Ovary (tissue), 7 donors: ENCODE measurements at regions not wholly inside any gene's neighbourhood (a gene's known extent, or its start where the extent isn't known, plus 50 kb on each side); places are given as distances from the start of the nearest gene placed in this dataset.

Experiments used
- DNase-seq, 5 donors: peaks; one replicate each; pipeline ENCODE4 v3.0.0-alpha.2; 2019 to 2020
- H3K27ac ChIP-seq, 2 donors: fragments of 200-600 bp; one replicate each; pipeline versions ENCODE4 v1.5.1 to v1.8.0; 2019 to 2022
- H3K27me3 ChIP-seq: fragments of 200-600 bp; one replicate; pipeline ENCODE4 v1.8.0; 2022
- H3K36me3 ChIP-seq: fragments of 200-600 bp; sonication (generic); one replicate; pipeline ENCODE4 v1.5.1; 2019
- H3K4me1 ChIP-seq: one replicate; pipeline ENCODE4 v1.8.1; 2013; ENCODE audit warnings: mild to moderate bottlenecking, moderate library complexity; ENCODE audit not compliant: insufficient read depth
- H3K4me3 ChIP-seq: fragments of 200-600 bp; sonication (generic); one replicate; pipeline ENCODE4 v1.5.1; 2017
- H3K9me3 ChIP-seq, 2 donors: fragments of 200-600 bp in 1 of 2; sonication (generic) in 1 of 2; one replicate each; pipeline versions ENCODE4 v1.5.1 to v1.8.1; 2013 to 2019; ENCODE audit warnings: mild to moderate bottlenecking in 1 of 2, moderate library complexity in 1 of 2
- EP300 ChIP-seq: sonication (generic); formaldehyde crosslinking; IDR thresholded peaks from one replicate; pipeline ENCODE4 v1.6.1; 2017; ENCODE audit warnings: antibody characterized with exemption
- POLR2A ChIP-seq: fragments of 450-650 bp; IDR thresholded peaks from one replicate; pipeline ENCODE4 v1.6.1; 2017; ENCODE audit warnings: antibody characterized with exemption, mild to moderate bottlenecking, moderate library complexity
- WGBS, 3 donors: extraction: QIAGEN DNeasy Blood & Tissue Kit in 1 of 3; methylation state at CpG; one replicate each; pipeline versions ENCODE4 v1.1.5 to v1.1.7; 2013 to 2017; 5-methylcytosine and 5-hydroxymethylcytosine counted together
- intact Hi-C, 4 donors: fragments of 100-400 bp; cut with DNase I; formaldehyde crosslinking; loops; one replicate each; pipeline versions ENCODE4 v1.11.0 to v1.15.1; 2022 to 2023
- TF ChIP-seq, protein P1 (sequence below), 3 donors: fragments of 450-650 bp in 2 of 3; fragments of 200-600 bp in 1 of 3; IDR thresholded peaks; one replicate each; pipeline versions ENCODE4 v1.5.1 to v1.8.0; 2016 to 2022; ENCODE audit warnings: antibody characterized with exemption in 3 of 3, mild to moderate bottlenecking in 1 of 3
- donor health status: DM: no; HTN: no; CAD: no; lungs with moderate emphysema.
- donor health status: DM: no; HTN: no; CAD: no.
- donor health status: Bipolar disorder and iron deficiency.
- donor health status: DM: no; HTN: no; CAD: no.
- donor health status: DM: yes; HTN: yes; CAD: no.

DNA sequence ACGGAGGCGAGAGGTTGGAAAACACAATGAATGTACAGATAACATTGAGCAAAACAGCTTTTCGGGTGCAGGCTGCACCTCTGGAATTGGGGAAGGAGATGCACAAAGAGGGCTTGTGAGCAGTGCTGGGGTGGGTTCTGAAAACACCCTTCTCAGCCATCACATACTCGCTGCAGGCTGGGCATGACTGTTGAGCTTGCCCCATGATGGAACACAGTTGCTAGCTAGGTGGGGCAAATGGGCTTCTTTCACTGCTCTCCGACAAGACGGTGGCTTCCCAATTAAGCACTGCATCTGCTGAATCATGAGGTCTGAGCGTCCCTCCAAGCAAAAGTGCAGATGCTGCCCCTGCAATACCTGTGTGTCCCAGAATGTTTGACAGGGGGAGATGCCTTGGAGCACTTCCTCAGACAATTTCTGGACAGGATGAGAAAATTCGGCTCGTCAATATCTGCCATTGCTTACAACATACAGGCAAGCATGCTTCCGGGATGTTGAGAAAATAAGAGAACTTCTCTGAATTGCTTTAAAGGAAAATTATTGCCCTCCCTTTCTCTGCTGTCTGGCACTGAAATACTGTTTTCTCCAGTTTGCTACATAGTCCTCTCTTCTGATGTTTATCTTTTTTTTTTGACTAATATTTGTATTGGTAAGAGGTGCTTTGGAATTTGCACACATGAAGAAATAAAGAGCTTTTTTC, 77.3 kb upstream of the SH3BP4 start:
- no peaks in the 10 kb centered on the region for H3K36me3 ChIP-seq
- no peak overlapping the region for H3K4me3 ChIP-seq
- H3K27ac ChIP-seq = no peak overlapping the region
- WGBS, 3 donors = 71 to 82% (median 79%) methylated on average over 10 of the region's 10 CpGs
- intact Hi-C loops = no loop called here
- H3K9me3 ChIP-seq = no peaks in the 10 kb centered on the region
- no peaks in the 10 kb centered on the region for H3K27me3 ChIP-seq
- no peaks in the 10 kb centered on the region for H3K4me1 ChIP-seq
- no peak for TF ChIP-seq POLR2A
- TF ChIP-seq EP300 = no peak
- TF ChIP-seq, protein P1, sequence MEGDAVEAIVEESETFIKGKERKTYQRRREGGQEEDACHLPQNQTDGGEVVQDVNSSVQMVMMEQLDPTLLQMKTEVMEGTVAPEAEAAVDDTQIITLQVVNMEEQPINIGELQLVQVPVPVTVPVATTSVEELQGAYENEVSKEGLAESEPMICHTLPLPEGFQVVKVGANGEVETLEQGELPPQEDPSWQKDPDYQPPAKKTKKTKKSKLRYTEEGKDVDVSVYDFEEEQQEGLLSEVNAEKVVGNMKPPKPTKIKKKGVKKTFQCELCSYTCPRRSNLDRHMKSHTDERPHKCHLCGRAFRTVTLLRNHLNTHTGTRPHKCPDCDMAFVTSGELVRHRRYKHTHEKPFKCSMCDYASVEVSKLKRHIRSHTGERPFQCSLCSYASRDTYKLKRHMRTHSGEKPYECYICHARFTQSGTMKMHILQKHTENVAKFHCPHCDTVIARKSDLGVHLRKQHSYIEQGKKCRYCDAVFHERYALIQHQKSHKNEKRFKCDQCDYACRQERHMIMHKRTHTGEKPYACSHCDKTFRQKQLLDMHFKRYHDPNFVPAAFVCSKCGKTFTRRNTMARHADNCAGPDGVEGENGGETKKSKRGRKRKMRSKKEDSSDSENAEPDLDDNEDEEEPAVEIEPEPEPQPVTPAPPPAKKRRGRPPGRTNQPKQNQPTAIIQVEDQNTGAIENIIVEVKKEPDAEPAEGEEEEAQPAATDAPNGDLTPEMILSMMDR (IDR thresholded peaks at IDR 0.05) = no peak
- DNase-seq = no peak

DNA sequence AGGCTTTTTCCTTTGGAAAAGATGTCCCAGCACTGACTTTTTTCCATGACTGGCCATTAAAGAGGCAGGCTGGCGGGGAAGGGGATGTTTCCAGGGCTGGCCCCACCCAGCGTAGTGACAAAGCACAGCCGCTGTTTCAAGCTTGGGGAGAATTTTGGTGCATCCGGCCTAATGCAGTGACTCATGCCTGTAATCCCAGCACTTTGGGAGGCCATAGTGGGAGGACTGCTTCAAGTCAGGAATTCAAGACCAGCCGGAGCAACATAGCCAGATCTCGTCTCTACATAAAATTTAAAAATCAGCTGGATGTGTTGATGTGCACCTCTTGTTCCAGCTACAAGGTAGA, 78.0 kb upstream of the SH3BP4 start:
- no peak overlapping the region for H3K27ac ChIP-seq
- no peaks in the 10 kb centered on the region for H3K9me3 ChIP-seq
- no peaks in the 10 kb centered on the region for H3K36me3 ChIP-seq
- no peaks in the 10 kb centered on the region for H3K27me3 ChIP-seq
- H3K4me1 ChIP-seq = no peaks in the 10 kb centered on the region
- DNase-seq = no peak
- TF ChIP-seq, protein P1 (IDR thresholded peaks at IDR 0.05) = no peak
- TF ChIP-seq EP300 (no peak), POLR2A (no peak)
- WGBS, 3 donors = 59 to 84% (median 71%) methylated on average over 6 of the region's 6 CpGs
- intact Hi-C loops = no loop called here
- no peak overlapping the region for H3K4me3 ChIP-seq

DNA sequence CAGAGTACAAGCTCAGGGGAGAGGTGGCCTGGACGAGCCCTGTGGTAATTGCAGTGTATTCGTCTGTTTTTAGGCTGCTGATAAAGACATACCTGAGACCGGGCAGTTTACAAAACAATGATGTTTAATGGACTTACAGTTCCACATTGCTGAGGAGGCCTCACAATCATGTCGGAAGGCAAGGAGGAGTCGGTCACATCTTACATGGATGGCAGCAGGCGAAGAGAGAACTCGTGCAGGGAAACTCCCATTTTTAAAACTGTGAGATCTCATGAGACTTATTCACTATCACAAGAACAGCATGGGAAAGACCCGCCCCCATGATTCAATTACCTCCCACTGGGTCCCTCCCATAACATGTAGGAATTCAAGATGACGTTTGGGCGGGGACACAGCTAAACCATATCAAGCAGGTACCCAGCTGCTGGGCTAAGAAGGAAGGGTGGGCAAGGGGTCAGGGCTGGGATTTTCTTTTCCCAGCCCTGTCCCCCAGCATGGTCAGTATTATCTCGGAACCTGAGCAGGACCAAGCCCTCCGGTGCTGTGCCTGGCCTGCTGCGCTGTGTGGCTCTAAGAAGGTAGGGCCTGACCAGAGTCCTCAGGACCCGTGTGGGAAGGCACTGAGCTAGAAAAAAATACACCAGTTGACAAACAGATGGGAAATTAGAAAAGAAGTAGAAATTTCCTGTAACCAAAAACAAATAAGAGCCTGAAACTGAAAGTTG, 78.6 kb upstream of the SH3BP4 start:
- Histone ChIP-seq H3K4me1 (no peaks in the 10 kb centered on the region), H3K9me3 (no peaks in the 10 kb centered on the region), H3K27me3 (no peaks in the 10 kb centered on the region), H3K27ac (no peak overlapping the region), H3K36me3 (no peaks in the 10 kb centered on the region), H3K4me3 (no peak overlapping the region)
- intact Hi-C loops = no loop called here
- WGBS, 3 donors = 90 to 94% (median 90%) methylated on average over 14 of the region's 14 CpGs
- no peak for TF ChIP-seq EP300
- TF ChIP-seq, protein P1 (IDR thresholded peaks at IDR 0.05) = no peak
- no peak for TF ChIP-seq POLR2A
- no peak for DNase-seq

DNA sequence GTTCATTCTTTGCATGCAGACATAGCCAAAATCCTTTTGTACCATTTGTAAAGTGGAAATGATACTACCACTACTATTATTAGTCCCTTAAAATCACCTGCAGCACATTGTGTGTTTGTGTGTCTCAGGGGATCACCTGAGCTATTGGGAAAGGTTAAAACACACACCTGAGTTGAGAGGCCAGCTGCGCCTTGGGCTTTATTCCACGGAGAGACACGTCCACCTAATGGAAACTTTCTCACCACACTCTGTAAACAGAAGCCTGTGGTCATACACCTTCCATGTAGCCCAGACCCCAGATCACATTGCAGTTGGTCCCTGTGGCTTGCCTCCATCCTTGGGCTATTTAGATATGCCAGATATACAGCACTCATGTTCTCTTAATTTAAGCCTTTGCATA, 81.8 kb upstream of the SH3BP4 start:
- no peak overlapping the region for H3K4me3 ChIP-seq
- WGBS, 3 donors = 87 to 98% (median 89%) methylated on average over 3 of the region's 3 CpGs
- DNase-seq = no peak
- no peaks in the 10 kb centered on the region for H3K36me3 ChIP-seq
- intact Hi-C loops = no loop called here
- no peak overlapping the region for H3K27ac ChIP-seq
- no peaks in the 10 kb centered on the region for H3K4me1 ChIP-seq
- TF ChIP-seq EP300 (no peak), POLR2A (no peak)
- TF ChIP-seq, protein P1 (IDR thresholded peaks at IDR 0.05) = no peak
- H3K9me3 ChIP-seq = no peaks in the 10 kb centered on the region
- no peaks in the 10 kb centered on the region for H3K27me3 ChIP-seq
